ENCODE measurements at regions not wholly inside any gene's neighbourhood (a gene's known extent, or its start where the extent isn't known, plus 50 kb on each side); places are given as distances from the start of the nearest gene placed in this dataset.

DNA sequence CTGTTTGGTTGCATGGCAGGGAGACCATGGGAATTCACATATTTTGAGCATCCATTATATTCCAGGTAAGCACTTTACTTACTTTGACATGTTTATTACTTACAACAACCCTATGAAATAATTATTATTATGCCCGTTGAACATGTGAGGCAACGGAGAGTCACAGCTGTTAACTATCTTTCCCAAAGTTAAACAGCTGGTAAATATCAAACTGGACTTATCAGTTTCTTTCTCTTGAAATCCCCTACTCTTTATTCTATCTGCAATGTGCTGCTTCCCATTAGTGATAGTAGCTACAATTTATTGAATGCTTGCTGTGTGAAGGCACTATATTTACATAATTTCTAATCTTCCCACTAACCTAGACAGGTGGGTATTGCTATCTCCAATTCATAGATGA lies 847.7 kb upstream of the MAP3K7 start:
- no peaks in the 10 kb centered on the region for H3K79me2 ChIP-seq (ENCODE audit: control insufficient read depth, insufficient read depth, low read length)
- no peak overlapping the region for H3K4me2 ChIP-seq (ENCODE audit: control insufficient read depth, extremely low read depth, insufficient read depth, low read depth, low read length)
- H3K4me1 ChIP-seq (ENCODE audit: control insufficient read depth, extremely low read depth, insufficient read depth, low read length), result no peaks in the 10 kb centered on the region
- no peak for FAIRE-seq
- no peaks in the 10 kb centered on the region for H4K20me1 ChIP-seq (ENCODE audit: control insufficient read depth, extremely low read depth, insufficient read depth, low read length)
- H2AFZ ChIP-seq (ENCODE audit: control insufficient read depth, low read length), result no peak overlapping the region
- no peaks in the 10 kb centered on the region for H3K27me3 ChIP-seq (ENCODE audit: control insufficient read depth, extremely low read depth, insufficient read depth, low read length)
- dilution Hi-C loops (cut with MboI; ENCODE audit: extremely low pct_ligation_motif_present, low sequenced_read_pairs), result no loop called here
- TF ChIP-seq, protein P1, sequence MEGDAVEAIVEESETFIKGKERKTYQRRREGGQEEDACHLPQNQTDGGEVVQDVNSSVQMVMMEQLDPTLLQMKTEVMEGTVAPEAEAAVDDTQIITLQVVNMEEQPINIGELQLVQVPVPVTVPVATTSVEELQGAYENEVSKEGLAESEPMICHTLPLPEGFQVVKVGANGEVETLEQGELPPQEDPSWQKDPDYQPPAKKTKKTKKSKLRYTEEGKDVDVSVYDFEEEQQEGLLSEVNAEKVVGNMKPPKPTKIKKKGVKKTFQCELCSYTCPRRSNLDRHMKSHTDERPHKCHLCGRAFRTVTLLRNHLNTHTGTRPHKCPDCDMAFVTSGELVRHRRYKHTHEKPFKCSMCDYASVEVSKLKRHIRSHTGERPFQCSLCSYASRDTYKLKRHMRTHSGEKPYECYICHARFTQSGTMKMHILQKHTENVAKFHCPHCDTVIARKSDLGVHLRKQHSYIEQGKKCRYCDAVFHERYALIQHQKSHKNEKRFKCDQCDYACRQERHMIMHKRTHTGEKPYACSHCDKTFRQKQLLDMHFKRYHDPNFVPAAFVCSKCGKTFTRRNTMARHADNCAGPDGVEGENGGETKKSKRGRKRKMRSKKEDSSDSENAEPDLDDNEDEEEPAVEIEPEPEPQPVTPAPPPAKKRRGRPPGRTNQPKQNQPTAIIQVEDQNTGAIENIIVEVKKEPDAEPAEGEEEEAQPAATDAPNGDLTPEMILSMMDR (optimal IDR thresholded peaks at IDR 0.05 in 1 of 3, IDR thresholded peaks at IDR 0.05 in 1 of 3, conservative IDR thresholded peaks at IDR 0.05 in 1 of 3; ENCODE audit: extremely low read depth in 1 of 3, insufficient read depth in 2 of 3, low read length in 3 of 3), result no peak
- TF ChIP-seq EZH2 (IDR thresholded peaks at IDR 0.05; ENCODE audit: low read length), result no peak
- no peaks in the 10 kb centered on the region for H3K9me1 ChIP-seq (ENCODE audit: control insufficient read depth, extremely low read depth, insufficient read depth, low read length)
- H3K4me3 ChIP-seq (ENCODE audit: control insufficient read depth in 2 of 3, extremely low read depth in 1 of 3, insufficient read depth in 2 of 3, low read depth in 1 of 3, low read length in 3 of 3), result no peak overlapping the region
- no peak for DNase-seq (ENCODE audit: low read depth, low spot score)
- H3K9me3 ChIP-seq (ENCODE audit: control insufficient read depth, low read depth, low read length), result no peaks in the 10 kb centered on the region
- no peak overlapping the region for H3K9ac ChIP-seq (ENCODE audit: control insufficient read depth, extremely low read depth, insufficient read depth, low read length)
- H3K36me3 ChIP-seq (ENCODE audit: control insufficient read depth in 2 of 2, extremely low read depth in 1 of 2, insufficient read depth in 2 of 2, low read length in 2 of 2), result no peaks in the 10 kb centered on the region
- H3K27ac ChIP-seq (ENCODE audit: control insufficient read depth, insufficient read depth, low read length), result no peak overlapping the region

DNA sequence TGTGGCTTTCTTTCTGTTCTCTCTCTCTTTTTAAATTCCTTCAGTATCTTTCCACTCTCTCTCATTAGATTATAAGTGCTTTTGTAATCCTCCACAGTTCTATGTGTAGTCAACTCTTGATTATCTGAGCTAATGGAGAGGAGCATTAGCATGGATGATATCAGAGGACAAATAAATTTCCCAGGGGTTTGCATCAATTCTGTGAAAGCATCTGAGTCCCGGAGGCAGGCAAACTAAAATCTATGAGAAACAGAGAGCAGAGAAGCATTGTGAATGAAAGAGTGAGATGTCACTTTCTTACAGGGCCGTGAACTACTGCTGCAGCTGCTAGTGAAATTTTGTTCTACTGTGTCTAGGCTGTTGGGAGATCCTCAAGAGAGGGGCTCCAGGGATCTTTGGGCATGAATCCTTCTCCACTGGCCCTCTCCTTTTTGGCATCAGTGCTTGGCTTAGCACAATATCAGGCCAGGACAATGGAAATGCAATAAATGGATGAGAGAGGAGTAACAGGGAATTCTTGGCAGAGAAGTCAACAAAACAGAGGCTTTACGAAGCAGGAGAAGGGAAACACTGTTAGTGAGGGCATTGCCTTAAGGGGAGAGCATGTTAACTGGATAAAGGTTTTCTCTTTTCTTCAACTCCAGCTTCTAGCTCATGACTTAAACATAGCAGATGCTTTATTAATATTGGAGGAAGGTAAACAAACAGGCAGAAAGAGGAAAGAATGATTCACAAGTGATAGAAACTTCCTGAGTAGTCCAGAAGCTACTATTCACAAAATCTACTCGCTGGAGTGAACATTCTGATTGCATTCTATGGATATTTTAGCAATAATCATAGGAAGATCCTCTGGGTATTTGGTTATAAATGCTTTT lies 847.0 kb upstream of the MAP3K7 start:
- no peak for TF ChIP-seq EZH2 (IDR thresholded peaks at IDR 0.05; ENCODE audit: low read length)
- TF ChIP-seq, protein P1 (optimal IDR thresholded peaks at IDR 0.05 in 1 of 3, IDR thresholded peaks at IDR 0.05 in 1 of 3, conservative IDR thresholded peaks at IDR 0.05 in 1 of 3; ENCODE audit: extremely low read depth in 1 of 3, insufficient read depth in 2 of 3, low read length in 3 of 3), result no peak
- no peak overlapping the region for H3K4me3 ChIP-seq (ENCODE audit: control insufficient read depth in 2 of 3, extremely low read depth in 1 of 3, insufficient read depth in 2 of 3, low read depth in 1 of 3, low read length in 3 of 3)
- H3K9ac ChIP-seq (ENCODE audit: control insufficient read depth, extremely low read depth, insufficient read depth, low read length), result no peak overlapping the region
- no peaks in the 10 kb centered on the region for H3K4me1 ChIP-seq (ENCODE audit: control insufficient read depth, extremely low read depth, insufficient read depth, low read length)
- no peaks in the 10 kb centered on the region for H3K36me3 ChIP-seq (ENCODE audit: control insufficient read depth in 2 of 2, extremely low read depth in 1 of 2, insufficient read depth in 2 of 2, low read length in 2 of 2)
- H3K9me3 ChIP-seq (ENCODE audit: control insufficient read depth, low read depth, low read length), result no peaks in the 10 kb centered on the region
- DNase-seq (ENCODE audit: low read depth, low spot score), result no peak
- H2AFZ ChIP-seq (ENCODE audit: control insufficient read depth, low read length), result no peak overlapping the region
- no peaks in the 10 kb centered on the region for H3K9me1 ChIP-seq (ENCODE audit: control insufficient read depth, extremely low read depth, insufficient read depth, low read length)
- FAIRE-seq, result no peak
- no peak overlapping the region for H3K27ac ChIP-seq (ENCODE audit: control insufficient read depth, insufficient read depth, low read length)
- H3K4me2 ChIP-seq (ENCODE audit: control insufficient read depth, extremely low read depth, insufficient read depth, low read depth, low read length), result no peak overlapping the region
- dilution Hi-C loops (cut with MboI; ENCODE audit: extremely low pct_ligation_motif_present, low sequenced_read_pairs), result no loop called here
- H3K79me2 ChIP-seq (ENCODE audit: control insufficient read depth, insufficient read depth, low read length), result no peaks in the 10 kb centered on the region
- no peaks in the 10 kb centered on the region for H4K20me1 ChIP-seq (ENCODE audit: control insufficient read depth, extremely low read depth, insufficient read depth, low read length)
- no peaks in the 10 kb centered on the region for H3K27me3 ChIP-seq (ENCODE audit: control insufficient read depth, extremely low read depth, insufficient read depth, low read length)

Measured in keratinocyte (primary cell).